GM19238 (cell line): ENCODE measurements at regions not wholly inside any gene's neighbourhood (a gene's known extent, or its start where the extent isn't known, plus 50 kb on each side); places are given as distances from the start of the nearest gene placed in this dataset.

Source experiments
- DNase-seq: peaks from one replicate; pipeline ENCODE4 v3.0.0; 2011; ENCODE audit warnings: low spot score; ENCODE audit not compliant: insufficient read length

- DNase-seq, result no peak
These were observed 387.1 kb downstream of the DHX35 start for GRCh38 chr20:39349240-39349639.

DNA sequence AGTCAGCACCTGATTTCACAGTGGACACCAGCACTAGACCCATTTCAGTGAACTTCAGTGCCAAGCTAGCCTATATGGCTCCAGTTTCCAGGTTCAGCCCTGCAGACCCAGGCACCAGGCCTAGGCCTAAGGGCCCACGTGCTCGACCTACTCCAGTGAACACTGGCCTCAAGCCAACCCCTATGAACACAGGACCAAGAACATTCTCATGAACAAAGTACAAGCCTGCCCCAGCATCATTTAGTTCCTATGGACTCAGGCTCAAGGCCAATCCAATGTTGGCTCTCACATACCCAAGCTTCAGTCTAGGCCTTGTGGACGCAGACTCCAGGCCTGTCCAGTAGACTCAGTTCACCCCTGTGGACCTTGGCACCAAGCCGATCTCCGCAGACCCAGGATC is 385.5 kb downstream of the DHX35 start:
- DNase-seq, result no peak

GRCh38 chr20:39342463-39342862 is 380.3 kb downstream of the DHX35 start:
- DNase-seq, result no peak

DNA sequence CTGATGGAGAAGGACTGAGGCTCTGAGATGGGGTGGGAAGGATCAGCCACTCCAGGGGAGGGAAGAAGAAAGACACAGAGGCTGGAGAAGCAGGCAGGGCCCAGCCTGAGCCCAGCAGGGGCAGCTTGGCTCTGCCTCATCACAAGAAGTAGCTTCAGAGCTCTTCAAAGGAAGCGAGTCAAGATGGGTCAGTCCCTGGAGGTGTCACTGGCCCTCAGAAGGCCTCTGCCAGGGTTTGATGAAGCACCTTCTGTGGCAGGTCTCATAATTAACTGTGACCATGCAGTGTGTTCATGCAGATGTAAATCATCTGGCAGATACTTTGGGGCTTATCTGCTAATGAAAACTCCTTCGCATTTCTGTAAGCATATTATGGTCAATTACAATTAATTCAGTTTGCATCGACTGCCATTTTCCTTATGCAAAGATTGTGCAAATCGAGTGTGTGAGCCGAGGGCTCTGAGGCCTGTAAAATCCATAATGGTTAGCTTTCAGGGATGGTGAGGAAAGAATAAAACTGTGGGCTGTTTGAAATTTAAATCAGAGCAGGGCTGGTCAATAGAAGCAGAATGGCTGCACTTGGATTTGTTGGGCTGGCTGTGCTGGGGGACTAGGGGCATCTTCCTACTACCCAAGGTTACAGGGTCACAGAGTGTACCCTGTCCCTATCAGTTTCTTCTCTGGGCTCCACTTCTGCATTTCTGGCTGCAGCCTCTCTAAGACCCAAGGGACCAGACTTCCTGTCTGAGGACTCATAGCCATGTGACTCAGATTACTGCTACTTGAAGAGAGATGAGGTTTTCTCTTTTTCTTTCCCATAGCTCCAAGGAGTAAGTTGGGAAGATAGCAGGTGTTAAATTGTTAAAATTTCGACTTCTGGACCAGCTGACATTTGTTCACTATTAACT is 376.6 kb downstream of the DHX35 start:
- peak; percentile 39 for DNase-seq

DNA sequence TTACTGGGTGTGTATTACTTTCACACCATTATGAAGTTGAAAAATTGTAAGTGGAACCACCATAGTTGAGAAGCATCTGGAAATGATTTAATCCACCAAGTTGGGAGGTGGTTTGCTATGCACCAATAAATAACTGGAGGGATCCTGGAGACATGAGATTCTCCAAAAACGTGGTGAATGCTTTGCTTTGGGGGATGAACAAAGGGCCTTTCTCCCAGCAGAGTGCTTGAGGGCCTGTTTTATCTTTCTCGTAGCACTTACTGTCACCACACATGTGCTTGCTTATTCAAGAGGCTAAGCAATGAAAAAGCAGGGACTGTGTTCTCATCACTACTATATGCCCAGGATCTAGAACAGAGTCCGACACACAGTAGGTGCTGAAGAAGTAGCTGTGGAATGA is 371.1 kb downstream of the DHX35 start:
- DNase-seq, result no peak

DNA sequence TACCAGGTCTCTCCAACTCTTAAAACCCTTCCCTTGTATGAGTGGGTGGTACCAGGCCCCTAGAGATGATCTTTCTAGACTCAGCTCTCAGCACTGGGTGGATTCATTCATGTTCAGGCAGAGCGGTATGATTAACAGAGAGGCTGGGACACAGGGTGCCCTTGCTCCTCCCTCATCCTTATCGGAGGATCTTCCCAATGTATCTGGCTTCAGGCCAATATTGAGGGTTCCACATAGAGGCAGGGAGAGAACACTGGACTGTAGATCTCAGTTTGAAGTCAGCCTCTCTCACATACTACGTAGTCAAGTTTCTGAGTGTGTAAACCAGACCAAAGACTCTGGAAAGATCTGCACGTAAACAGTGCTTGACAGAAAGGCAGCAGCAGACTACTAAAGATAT is 366.2 kb downstream of the DHX35 start:
- no peak for DNase-seq

DNA sequence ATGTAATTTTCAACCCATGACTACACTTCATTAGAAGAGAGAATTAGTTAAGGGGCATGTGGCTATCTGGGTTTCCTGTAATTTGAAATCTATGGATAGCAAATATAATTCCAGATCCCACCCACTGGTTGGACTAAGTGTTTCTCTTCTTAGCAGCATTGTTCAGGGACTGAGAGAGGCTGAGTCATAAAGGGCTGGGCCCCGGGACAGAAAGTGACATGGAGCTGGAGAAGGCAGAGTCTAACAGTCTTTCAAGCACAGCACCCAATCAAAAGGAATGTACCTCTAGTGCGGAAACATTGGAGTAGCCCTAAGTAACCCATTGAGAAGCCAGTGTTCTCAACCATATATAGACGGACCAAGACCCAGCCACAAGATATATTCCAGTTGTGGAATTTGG is 363.9 kb downstream of the DHX35 start:
- DNase-seq, result no peak

- no peak for DNase-seq
These were observed 356.8 kb downstream of the DHX35 start for GRCh38 chr20:39318911-39319310.

GRCh38 chr20:39312676-39313075 is 350.5 kb downstream of the DHX35 start:
- DNase-seq, result no peak

GRCh38 chr20:39311851-39312506 is 349.8 kb downstream of the DHX35 start:
- DNase-seq, result no peak

GRCh38 chr20:39310363-39310995 is 348.3 kb downstream of the DHX35 start:
- DNase-seq, result no peak

GRCh38 chr20:39309458-39309857 is 347.3 kb downstream of the DHX35 start:
- no peak for DNase-seq

- DNase-seq, result no peak
These were observed 340.2 kb downstream of the DHX35 start for GRCh38 chr20:39302312-39302711.

GRCh38 chr20:39299783-39300182 is 337.6 kb downstream of the DHX35 start:
- no peak for DNase-seq

DNA sequence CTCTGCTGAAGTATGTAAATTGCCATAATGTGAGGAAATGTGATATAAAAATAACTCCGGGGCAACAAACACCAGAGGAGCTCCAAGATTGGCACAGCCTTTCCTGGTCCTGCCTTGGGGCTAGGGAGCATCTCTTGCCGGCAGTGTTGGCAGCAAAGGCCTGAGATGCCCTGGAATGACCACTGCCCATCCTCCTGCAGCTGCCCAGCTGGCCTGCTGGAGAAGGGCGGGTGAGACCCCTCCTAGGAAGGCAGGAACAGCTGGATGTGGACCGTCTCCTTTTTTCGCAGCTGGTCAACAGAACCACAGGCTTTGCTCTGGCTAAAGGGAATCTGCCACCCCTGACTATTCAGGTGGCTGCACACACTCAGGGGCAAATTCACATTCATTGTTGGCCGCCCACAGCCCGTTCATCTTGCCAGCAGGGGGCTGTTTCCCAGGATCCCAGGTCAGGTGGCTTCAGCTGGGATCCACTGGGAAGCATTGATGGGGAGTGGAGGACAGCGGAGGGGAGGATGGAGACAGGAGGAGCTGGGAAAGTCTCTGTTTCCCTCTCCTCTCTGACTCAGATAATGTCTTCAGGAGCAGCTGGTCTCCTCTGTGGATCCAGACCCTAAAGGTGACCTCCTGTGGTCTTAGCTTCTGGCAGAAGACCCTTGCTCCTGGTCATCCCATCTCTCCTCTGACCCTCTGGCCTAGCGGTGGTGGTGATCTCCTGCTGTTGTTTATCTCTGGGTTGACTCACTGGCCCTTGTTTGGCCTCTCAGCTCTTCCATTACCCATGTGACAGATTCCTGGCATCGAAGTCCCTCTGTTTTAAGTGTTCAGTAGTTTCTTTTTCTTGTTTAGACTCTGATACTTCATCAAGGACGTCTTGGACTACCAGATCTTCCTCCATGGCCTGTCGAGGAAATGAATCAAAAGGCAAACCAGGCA is 336.7 kb downstream of the DHX35 start:
- no peak for DNase-seq

GRCh38 chr20:39298121-39298520 is 336.0 kb downstream of the DHX35 start:
- no peak for DNase-seq

GRCh38 chr20:39295301-39295700 is 333.2 kb downstream of the DHX35 start:
- DNase-seq, result no peak

DNA sequence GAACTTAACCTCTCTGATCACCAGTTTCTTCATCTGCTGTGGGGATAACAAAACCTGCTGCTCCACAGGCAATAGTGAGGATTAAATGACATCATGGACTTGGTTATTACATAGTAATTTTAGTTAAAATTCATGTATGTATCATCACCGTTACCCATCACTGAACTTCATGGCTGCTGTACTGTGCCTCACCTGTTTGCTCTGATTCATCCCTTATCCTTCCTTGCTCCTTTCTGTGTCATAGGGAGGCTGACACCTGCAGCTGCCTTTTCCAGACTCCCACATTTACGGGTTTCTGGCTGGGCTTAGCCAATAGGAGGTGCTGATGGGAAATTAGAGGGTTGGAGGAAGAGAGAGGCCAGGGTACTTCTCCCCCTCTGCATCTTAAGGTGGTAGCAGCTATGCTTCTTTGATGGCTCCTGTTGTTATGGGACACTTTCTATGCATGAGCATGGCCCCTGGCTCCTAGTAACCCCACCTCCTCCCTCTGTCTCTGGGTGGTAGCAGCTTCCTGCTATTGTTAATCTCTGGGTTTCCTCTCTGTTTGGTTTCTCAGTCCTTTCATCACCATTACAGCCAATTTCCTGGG is 332.1 kb downstream of the DHX35 start:
- DNase-seq, result no peak

DNA sequence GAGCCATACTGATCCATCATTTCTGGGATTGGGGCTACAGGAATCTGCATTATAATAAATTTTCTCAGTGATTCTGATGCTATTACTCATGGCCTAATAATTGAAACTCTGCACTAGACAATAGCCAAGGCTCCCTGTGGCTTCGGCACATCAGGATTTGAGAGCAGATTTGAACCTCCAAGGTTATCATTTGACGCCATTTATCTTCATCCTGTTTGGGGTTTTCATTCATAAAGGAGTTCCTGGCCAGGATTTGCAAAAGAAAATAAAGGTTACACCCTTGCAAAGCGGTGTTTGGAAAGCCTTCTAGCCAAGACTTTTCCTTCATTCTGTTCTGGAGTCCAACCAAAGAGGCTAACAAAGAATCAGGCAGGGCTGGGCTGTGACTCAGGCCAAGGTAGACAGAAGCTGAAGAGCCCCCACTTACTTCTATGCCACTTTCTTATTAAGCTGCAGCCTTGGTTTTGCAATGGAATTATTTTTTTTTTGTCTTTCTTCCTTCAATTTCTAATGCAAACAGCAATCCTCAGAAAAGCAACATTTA is 330.1 kb downstream of the DHX35 start:
- no peak for DNase-seq

DNA sequence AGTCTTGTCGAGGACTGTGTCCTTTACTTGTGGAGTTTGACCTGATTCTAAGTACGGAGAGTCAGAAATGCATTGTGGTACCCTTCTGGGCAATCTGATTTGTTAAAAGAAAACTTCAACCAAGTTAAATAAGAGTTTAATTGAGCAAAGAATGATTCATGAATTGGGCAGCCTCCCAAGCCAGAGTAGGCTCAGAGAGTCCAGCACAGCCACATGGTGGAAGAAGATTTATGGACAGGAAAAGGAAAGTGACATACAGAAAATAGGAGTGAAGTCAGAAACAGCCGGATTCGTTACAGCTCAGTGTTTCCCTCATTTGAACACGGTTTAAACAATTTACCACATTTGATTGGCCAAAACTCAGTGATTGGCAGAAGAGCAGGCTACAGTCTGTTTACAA is 329.2 kb downstream of the DHX35 start:
- DNase-seq, result no peak

- DNase-seq, result no peak
These were observed 328.4 kb downstream of the DHX35 start for GRCh38 chr20:39290575-39290974.
